ENCODE measurements at regions not wholly inside any gene's neighbourhood (a gene's known extent, or its start where the extent isn't known, plus 50 kb on each side); places are given as distances from the start of the nearest gene placed in this dataset.

GRCh38 chr9:108519437-108519836 is 336.3 kb downstream of the ACTL7B start:
- H3K27me3 ChIP-seq: no peaks in the 10 kb centered on the region
- no peaks in the 10 kb centered on the region for H3K36me3 ChIP-seq
- no peak overlapping the region for H3K4me3 ChIP-seq
- no peak for DNase-seq
- intact Hi-C loops (cut with DNase I): no loop called here
- no peaks in the 10 kb centered on the region for H3K4me1 ChIP-seq
- H3K9ac ChIP-seq (ENCODE audit: low read depth in 2 of 2, low read length in 2 of 2): no peak overlapping the region
- H3K27ac ChIP-seq: no peak overlapping the region
- TF ChIP-seq CTCF (IDR thresholded peaks at IDR 0.05): no peak
- no peaks in the 10 kb centered on the region for H3K9me3 ChIP-seq

GRCh38 chr9:108517651-108518365 is 338.0 kb downstream of the ACTL7B start:
- no peaks in the 10 kb centered on the region for H3K4me1 ChIP-seq
- intact Hi-C loops (cut with DNase I): no loop called here
- DNase-seq: no peak
- TF ChIP-seq CTCF (IDR thresholded peaks at IDR 0.05): no peak
- no peak overlapping the region for H3K9ac ChIP-seq (ENCODE audit: low read depth in 2 of 2, low read length in 2 of 2)
- H3K27me3 ChIP-seq: no peaks in the 10 kb centered on the region
- no peaks in the 10 kb centered on the region for H3K9me3 ChIP-seq
- no peak overlapping the region for H3K4me3 ChIP-seq
- H3K27ac ChIP-seq: no peak overlapping the region
- H3K36me3 ChIP-seq: no peaks in the 10 kb centered on the region

GRCh38 chr9:108516391-108516790 is 339.4 kb downstream of the ACTL7B start:
- Histone ChIP-seq H3K27me3 (no peaks in the 10 kb centered on the region), H3K27ac (no peak overlapping the region), H3K4me1 (no peaks in the 10 kb centered on the region), H3K4me3 (no peak overlapping the region), H3K9me3 (no peaks in the 10 kb centered on the region), H3K9ac (ENCODE audit: low read depth in 2 of 2, low read length in 2 of 2) (no peak overlapping the region), H3K36me3 (no peaks in the 10 kb centered on the region)
- intact Hi-C loops (cut with DNase I): no loop called here
- TF ChIP-seq CTCF (IDR thresholded peaks at IDR 0.05): no peak
- DNase-seq: no peak

- TF ChIP-seq CTCF (IDR thresholded peaks at IDR 0.05): no peak
- Histone ChIP-seq H3K4me1 (no peaks in the 10 kb centered on the region), H3K9ac (ENCODE audit: low read depth in 2 of 2, low read length in 2 of 2) (no peak overlapping the region), H3K9me3 (no peaks in the 10 kb centered on the region), H3K27ac (no peak overlapping the region), H3K36me3 (no peaks in the 10 kb centered on the region), H3K27me3 (no peaks in the 10 kb centered on the region), H3K4me3 (no peak overlapping the region)
- intact Hi-C loops (cut with DNase I): no loop called here
- no peak for DNase-seq
Measured at GRCh38 chr9:108515856-108516255, 339.9 kb downstream of the ACTL7B start.

GRCh38 chr9:108512426-108513173 is 343.2 kb downstream of the ACTL7B start:
- Histone ChIP-seq H3K27ac (no peak overlapping the region), H3K9me3 (no peaks in the 10 kb centered on the region), H3K27me3 (no peaks in the 10 kb centered on the region), H3K4me3 (no peak overlapping the region), H3K36me3 (no peaks in the 10 kb centered on the region), H3K9ac (ENCODE audit: low read depth in 2 of 2, low read length in 2 of 2) (no peak overlapping the region), H3K4me1 (no peaks in the 10 kb centered on the region)
- intact Hi-C loops (cut with DNase I): no loop called here
- TF ChIP-seq CTCF (IDR thresholded peaks at IDR 0.05): no peak
- DNase-seq: no peak
